ENCODE measurements at regions not wholly inside any gene's neighbourhood (a gene's known extent, or its start where the extent isn't known, plus 50 kb on each side); places are given as distances from the start of the nearest gene placed in this dataset.

DNA sequence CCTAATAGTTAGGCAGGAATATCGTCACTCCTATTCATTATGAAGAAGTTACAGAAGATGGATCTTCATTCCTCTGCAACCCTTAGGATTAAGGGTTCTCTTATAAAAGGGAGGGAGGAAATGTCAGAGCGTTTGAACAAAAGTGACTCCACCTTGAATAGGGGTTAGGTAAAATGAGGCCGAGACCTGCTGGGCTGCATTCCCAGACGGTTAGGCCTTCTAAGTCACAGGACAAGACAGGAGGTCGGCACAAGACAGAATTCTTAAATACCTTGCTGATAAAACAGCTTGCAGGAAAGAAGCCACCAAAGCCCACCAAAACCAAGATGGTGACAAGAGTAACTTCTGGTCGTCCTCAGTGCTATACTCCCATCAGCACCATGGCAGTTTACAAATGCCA is 147.6 kb downstream of the CDCA7 start:
- TF ChIP-seq YY1 (IDR thresholded peaks at IDR 0.05; ENCODE audit: insufficient read depth, insufficient read length) (no peak), SUZ12 (IDR thresholded peaks at IDR 0.05; ENCODE audit: extremely low read depth, insufficient read depth, insufficient read length) (no peak)
